NK-92 treated with Interleukin-12 subunit alpha and Interleukin-12 subunit beta, amount 100 ng/mL, for 24 hours (cell line): ENCODE measurements at regions not wholly inside any gene's neighbourhood (a gene's known extent, or its start where the extent isn't known, plus 50 kb on each side); places are given as distances from the start of the nearest gene placed in this dataset.
"Not testable (repeated sequence)": the region's sequence is repeated elsewhere in the genome, so short reads cannot be mapped to it uniquely, and the experiment has no call there.

Source experiments
- DNase-seq: peaks from one replicate; lab custom pipeline; 2025; lab: John Stamatoyannopoulos, UW

DNA sequence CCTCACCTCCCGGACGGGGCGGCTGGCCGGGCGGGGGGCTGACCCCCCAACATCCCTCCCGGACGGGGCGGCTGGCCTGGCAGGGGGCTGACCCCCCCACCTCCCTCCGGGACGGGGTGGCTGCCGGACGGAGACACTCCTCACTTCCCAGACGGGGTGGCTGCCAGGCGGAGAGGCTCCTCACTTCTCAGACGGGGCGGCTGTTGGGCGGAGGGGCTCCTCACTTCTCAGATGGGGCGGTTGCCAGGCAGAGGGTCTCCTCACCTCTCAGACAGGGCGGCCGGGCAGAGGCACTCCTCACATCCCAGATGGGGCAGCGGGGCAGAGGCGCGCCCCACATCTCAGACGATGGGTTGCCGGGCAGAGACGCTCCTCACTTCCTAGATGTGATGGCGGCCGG is 1280.7 kb upstream of the SEL1L start:
- DNase-seq = not testable (repeated sequence)

- DNase-seq = no peak
These were observed 1296.9 kb upstream of the SEL1L start for GRCh38 chr14:82830596-82830995.

GRCh38 chr14:82836256-82836950 is 1302.8 kb upstream of the SEL1L start:
- DNase-seq = no peak

DNA sequence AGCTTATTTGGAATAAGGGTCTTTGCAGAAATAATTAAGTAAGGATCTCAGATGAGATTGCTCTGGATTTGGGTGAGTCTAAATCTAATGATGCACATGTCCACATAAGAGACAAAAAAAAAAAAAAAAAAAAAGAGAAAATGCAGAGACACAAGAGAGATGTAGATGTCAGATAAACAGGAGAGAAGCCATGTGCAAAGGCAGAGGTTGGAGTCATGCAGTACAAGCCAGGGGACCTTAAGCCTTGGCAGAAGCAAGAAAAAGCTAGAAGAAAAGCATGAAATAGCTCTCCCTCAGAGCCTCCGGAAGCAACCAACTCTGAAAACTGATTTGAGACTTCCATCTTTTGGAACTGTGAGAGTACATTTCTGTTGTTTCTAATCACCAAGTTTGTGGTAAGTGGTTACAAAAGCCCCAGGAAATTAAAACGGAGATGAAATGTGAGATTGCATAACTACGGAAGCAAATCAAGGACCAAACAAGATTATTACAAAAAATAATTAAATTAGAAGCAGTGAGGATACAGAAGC is 1304.0 kb upstream of the SEL1L start:
- no peak for DNase-seq

DNA sequence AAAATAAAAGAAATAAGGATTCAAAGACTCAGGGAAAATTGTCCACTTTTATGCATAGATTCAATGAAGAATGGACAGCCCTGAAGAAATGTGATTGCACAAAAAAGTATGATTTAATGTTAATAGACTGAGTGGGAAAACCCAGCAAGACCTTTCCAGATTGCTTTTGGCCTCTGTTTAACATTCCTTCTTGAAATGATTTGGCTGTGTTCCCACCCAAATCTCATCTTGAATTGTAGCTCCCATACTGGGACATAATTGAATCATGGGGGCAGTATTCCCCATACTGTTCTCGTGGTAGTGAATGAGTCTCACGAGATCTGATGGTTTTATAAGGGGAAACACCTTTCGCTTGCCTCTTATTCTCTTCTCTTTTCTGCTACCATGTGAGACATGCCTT is 1316.9 kb upstream of the SEL1L start:
- no peak for DNase-seq

- no peak for DNase-seq
These were observed 1320.5 kb upstream of the SEL1L start for GRCh38 chr14:82854131-82854530.

- DNase-seq = no peak
These were observed 1321.2 kb upstream of the SEL1L start for GRCh38 chr14:82854901-82855300.

- DNase-seq = no peak
These were observed 1322.3 kb upstream of the SEL1L start for GRCh38 chr14:82855912-82856391.

GRCh38 chr14:82861313-82861712 is 1327.7 kb upstream of the SEL1L start:
- DNase-seq = no peak

DNA sequence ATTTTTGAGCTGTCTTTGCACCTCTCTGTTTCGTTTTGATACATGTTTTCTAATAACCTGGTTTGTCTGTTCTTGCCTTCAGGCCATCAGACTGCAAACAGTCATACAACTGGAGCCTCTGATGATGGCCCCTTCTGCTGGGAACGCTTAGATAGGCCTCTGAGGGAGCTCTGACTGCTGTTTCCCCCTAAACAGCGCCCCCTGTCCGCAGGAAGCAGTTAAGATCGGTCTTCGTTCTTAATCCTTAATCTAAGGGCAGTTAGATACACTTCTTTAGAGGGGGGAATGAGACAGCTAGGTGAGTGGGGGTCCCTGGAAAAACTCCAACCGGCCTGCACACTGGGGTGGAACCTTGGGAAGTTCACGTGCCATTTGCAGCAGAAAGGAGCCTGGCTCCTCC is 1338.8 kb upstream of the SEL1L start:
- no peak for DNase-seq

- DNase-seq = no peak
These were observed 1345.3 kb upstream of the SEL1L start for GRCh38 chr14:82878951-82879350.

DNA sequence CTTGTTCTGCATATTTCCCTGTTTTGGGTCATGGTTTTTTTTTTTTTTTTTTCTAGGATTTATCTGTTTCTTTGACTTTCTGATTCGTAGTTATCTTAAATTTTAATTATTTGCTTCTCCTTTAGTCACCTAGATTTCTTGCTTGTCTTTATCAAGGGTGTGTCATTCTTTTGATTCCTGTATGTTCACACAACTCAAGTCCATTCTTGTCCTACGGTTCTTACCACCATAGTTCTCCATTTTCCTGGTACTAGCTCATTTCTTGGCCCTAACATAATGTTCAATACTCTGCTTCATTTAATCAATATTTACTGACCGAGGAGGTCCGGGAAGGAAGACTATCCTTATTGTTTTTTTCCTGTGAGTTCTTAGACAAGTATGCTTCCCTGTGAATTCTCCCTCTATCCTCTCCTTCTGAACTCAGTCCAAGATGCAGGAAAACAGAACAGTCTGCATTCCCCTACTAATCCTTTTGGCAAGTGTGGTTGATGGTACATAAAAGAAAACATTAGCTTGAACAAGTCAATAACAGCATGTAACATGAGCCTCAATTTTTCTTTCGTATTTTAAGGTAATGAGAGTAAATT is 1346.4 kb upstream of the SEL1L start:
- no peak for DNase-seq

GRCh38 chr14:82886670-82887069 is 1353.0 kb upstream of the SEL1L start:
- DNase-seq = no peak

DNA sequence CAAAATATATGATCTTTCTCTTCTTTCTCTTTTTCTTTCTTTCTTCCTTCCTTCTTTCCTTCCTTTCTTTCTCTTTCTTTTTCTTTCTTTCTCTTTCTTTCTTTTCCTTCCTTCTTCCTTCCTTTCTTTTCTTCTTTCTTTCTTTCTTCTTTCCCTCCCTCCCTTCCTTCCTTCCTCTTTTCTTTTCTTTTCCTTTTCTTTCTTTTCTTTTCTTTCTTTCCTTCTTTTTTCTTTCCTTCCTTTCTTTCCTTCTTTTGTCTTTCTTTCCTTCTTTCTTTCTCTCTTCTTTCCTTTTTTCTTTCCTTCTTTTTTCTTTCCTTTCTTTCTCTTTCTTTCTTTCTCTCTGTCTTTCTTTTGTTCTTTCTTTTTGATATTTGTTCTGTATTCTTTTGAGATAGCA is 1356.0 kb upstream of the SEL1L start:
- no peak for DNase-seq

DNA sequence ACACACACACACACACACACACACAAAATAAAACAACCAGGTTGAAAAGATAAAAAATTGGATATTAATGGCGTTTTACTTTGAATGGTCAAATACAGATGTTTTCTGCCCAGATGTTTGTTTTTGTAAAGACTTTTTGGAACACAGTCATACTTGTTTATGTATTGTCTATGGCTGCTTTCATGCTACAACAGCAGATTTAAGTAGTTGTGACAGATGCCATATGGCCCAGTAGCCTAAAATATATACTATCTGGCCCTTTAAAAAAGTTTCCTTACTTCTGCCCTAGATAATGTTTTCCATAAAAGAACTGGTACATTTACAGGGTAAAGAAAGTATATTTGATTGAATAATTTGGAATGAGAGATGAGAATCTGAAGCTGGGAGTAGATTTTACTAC is 1362.8 kb upstream of the SEL1L start:
- DNase-seq = no peak

GRCh38 chr14:82897469-82898308 is 1364.0 kb upstream of the SEL1L start:
- DNase-seq = no peak

GRCh38 chr14:82905762-82906161 is 1372.1 kb upstream of the SEL1L start:
- DNase-seq = no peak

- no peak for DNase-seq
These were observed 1378.3 kb upstream of the SEL1L start for GRCh38 chr14:82911930-82912329.

GRCh38 chr14:82913396-82913795 is 1379.7 kb upstream of the SEL1L start:
- no peak for DNase-seq

- DNase-seq = no peak
These were observed 1381.7 kb upstream of the SEL1L start for GRCh38 chr14:82915381-82915780.

GRCh38 chr14:82935691-82936090 is 1402.0 kb upstream of the SEL1L start:
- no peak for DNase-seq

DNA sequence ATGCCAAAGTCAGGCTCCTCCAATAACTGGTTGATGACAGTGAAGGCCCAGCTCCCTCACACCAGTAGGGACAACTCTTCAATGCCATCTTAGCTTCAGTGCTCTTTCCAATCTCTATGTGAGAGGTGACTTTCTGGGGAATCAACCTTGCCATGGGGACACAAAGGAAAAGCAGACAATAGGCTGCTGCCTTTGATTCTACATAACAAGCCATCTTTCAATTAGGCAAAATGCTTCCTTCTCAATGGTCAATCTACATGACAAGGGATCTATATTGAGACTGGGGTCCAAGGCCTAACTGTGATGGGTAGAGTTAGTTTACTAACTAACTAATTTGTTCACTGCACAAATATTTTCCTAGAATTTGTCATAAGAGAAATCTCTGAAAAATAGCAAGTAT is 1417.5 kb upstream of the SEL1L start:
- no peak for DNase-seq

- no peak for DNase-seq
These were observed 1430.1 kb upstream of the SEL1L start for GRCh38 chr14:82963756-82964155.
